C4-2B (cell line): ENCODE measurements at regions not wholly inside any gene's neighbourhood (a gene's known extent, or its start where the extent isn't known, plus 50 kb on each side); places are given as distances from the start of the nearest gene placed in this dataset.

Source experiments
- ZFX ChIP-seq: fragments of 450-650 bp; IDR thresholded peaks from 2 replicates; pipeline ENCODE4 v1.6.1; 2017
- TF ChIP-seq, protein P1 (sequence below): fragments of 450-650 bp; conservative IDR thresholded peaks from 2 replicates; pipeline ENCODE4 v1.5.1; 2017; ENCODE audit warnings: mild to moderate bottlenecking

DNA sequence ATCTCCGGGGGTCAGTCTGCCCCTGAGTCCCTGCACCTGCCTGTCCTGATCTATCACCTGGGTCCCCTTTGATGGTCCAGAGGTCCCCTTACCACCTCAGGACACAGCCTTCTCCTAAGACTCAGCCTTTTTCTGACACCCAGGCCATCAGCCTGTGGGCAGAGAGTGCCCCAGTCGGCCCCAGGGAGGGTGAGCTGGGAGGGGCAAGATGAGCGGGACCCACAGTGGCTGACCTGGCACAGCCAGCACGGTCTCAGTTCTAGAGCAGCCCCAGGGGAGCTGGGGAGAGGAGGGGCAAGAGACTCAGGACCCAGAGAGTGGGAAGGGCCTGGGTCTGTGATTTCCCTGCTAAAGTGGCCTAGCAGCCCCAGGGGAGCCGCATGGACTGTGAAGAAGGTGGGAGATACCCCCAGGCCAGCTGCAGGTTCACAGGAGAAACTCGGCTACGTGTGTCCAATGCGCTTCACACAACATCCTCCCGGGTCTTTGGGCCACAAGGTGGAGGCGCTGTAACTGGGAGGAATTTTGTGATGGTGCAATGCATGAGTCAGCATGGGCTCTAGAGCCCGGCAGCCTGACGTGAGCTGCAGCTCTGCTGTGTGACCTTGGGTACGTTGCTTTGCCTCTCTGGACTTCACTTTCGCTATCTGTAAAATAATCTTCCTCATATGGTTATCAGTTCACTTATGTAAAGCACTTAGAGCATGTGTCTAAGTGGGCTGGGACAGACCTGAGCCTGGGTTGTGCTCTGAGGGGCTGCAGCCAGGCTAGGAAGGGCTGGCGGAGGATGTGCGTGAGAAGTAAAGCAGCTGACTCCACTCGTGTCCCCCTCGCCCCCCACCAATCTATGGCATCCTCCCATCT lies 67.2 kb upstream of the LHX1 start:
- TF ChIP-seq, protein P1, sequence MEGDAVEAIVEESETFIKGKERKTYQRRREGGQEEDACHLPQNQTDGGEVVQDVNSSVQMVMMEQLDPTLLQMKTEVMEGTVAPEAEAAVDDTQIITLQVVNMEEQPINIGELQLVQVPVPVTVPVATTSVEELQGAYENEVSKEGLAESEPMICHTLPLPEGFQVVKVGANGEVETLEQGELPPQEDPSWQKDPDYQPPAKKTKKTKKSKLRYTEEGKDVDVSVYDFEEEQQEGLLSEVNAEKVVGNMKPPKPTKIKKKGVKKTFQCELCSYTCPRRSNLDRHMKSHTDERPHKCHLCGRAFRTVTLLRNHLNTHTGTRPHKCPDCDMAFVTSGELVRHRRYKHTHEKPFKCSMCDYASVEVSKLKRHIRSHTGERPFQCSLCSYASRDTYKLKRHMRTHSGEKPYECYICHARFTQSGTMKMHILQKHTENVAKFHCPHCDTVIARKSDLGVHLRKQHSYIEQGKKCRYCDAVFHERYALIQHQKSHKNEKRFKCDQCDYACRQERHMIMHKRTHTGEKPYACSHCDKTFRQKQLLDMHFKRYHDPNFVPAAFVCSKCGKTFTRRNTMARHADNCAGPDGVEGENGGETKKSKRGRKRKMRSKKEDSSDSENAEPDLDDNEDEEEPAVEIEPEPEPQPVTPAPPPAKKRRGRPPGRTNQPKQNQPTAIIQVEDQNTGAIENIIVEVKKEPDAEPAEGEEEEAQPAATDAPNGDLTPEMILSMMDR: no peak
- TF ChIP-seq ZFX: no peak
